ENCODE measurements at regions not wholly inside any gene's neighbourhood (a gene's known extent, or its start where the extent isn't known, plus 50 kb on each side); places are given as distances from the start of the nearest gene placed in this dataset.

DNA sequence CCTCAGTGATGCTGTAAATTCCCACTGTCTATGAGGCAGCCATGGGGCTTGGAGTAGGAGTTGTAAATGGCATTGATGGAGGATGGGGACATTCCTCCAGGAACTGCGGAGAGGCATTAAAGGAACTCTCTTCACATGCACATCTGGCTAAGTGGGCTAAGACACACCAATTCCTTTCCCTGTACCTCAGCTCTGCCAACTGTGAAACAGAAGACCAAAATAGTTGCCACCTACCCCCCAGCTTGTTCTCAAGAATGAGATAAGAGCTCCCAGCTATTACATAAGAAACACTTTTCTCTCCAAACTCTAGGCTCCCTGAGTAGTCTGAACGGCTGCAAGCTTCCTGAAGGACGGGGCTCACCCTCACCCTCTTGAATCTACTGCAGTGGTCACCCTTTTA, 144.6 kb upstream of the SLC30A5 start:
- in situ Hi-C loops (cut with HindIII; ENCODE audit: low pct_unique_long_range_greater_than_20kb, low sequenced_read_pairs), result no loop called here
- no peak for DNase-seq (ENCODE audit: low read depth in 1 of 2, low spot score in 1 of 2)
- TF ChIP-seq JUND (IDR thresholded peaks at IDR 0.05; ENCODE audit: low read depth), result no peak

DNA sequence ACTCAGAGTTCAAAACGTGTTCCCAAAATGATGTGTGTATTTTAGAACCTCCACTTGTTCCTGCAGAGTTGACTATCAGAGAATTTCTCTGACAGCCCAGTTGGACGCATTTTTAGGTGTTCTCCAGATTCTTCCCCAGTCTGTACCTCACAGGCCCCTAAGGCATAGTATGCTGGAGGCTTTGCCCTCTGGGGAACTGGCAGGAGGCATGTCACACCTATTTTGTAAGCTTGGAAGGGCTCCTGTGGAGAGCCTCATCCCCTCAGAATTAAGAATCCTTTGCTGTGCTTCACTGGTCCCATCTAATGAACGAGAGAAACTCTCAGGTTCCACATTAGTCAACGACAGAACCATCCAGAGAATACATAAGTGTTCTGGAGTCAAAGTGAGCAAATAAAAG, 144.1 kb upstream of the SLC30A5 start:
- TF ChIP-seq JUND (IDR thresholded peaks at IDR 0.05; ENCODE audit: low read depth), result no peak
- in situ Hi-C loops (cut with HindIII; ENCODE audit: low pct_unique_long_range_greater_than_20kb, low sequenced_read_pairs), result no loop called here
- no peak for DNase-seq (ENCODE audit: low read depth in 1 of 2, low spot score in 1 of 2)

DNA sequence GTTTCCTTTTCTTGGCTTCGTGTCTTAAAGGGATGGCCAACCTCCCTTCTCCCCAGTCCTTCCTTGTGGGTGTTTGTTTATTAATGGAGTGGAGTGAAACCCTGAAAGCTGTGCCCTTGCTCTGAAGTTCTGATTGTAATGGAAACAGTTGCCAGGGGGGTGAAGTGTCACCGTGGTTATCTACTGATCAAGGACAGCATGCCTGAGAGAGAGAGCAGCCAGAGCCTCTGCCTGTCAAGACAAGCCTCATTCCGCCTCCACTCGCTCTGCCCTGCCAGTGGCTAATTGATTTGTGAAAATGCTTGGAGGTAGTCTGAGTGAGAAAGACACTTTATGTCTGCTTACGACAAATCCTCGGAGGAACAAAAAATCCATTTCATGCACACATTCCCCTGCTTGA, 143.7 kb upstream of the SLC30A5 start:
- TF ChIP-seq JUND (IDR thresholded peaks at IDR 0.05; ENCODE audit: low read depth), result no peak
- in situ Hi-C loops (cut with HindIII; ENCODE audit: low pct_unique_long_range_greater_than_20kb, low sequenced_read_pairs), result no loop called here
- peak in 1 of 2 experiments; percentile 19 for DNase-seq (ENCODE audit: low read depth in 1 of 2, low spot score in 1 of 2)

DNA sequence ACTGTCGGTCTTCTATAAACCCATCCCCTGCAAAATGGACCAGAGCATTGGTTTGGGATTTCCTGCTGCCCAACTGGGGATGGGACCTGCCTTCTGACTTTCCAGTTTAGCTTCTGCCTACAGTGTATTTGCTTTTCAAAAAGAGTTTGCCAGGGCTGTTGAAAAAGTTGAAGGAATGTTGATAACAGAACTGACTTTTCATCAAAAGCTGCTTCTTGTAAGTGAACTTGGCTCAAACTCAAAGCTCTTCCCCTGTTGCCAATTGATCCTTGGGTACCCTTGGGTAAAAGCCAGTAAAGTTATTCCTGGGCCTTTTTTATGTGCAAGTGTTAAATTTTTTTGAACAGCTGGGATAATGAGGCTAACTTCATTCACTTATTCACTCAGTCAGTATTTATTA, 142.9 kb upstream of the SLC30A5 start:
- no peak for TF ChIP-seq JUND (IDR thresholded peaks at IDR 0.05; ENCODE audit: low read depth)
- in situ Hi-C loops (cut with HindIII; ENCODE audit: low pct_unique_long_range_greater_than_20kb, low sequenced_read_pairs), result no loop called here
- no peak for DNase-seq (ENCODE audit: low read depth in 1 of 2, low spot score in 1 of 2)

DNA sequence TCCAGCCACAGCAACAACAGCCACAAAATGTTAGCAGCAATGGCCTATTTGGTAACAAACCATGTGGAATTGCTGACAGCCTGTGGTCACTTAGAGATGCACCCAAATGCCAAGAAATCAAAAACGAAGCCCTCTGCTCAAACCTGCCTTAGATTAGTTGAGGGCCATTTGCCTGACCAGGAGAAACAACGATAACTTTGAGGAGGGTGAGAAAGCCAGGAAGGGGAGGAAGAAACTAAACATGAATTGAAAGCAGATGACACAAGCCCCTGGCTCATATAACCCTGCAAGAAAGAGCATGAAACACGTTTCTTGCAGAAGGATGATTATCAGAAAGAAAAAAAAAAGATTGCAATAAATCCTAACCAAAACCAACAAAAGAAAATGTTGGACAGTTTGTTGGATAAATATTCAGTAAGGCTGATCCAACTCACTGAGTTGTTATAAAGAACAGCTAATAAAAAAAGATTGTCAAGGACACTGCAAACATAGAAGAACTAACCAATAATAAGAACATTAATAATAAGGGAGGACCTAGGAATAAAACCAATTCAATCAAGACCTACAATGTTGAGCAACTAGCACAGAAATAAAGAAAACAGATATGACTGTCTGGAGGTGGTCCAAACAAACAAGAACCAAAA, 140.5 kb upstream of the SLC30A5 start:
- TF ChIP-seq JUND (IDR thresholded peaks at IDR 0.05; ENCODE audit: low read depth), result no peak
- DNase-seq (ENCODE audit: low read depth in 1 of 2, low spot score in 1 of 2), result no peak
- in situ Hi-C loops (cut with HindIII; ENCODE audit: low pct_unique_long_range_greater_than_20kb, low sequenced_read_pairs), result no loop called here

DNA sequence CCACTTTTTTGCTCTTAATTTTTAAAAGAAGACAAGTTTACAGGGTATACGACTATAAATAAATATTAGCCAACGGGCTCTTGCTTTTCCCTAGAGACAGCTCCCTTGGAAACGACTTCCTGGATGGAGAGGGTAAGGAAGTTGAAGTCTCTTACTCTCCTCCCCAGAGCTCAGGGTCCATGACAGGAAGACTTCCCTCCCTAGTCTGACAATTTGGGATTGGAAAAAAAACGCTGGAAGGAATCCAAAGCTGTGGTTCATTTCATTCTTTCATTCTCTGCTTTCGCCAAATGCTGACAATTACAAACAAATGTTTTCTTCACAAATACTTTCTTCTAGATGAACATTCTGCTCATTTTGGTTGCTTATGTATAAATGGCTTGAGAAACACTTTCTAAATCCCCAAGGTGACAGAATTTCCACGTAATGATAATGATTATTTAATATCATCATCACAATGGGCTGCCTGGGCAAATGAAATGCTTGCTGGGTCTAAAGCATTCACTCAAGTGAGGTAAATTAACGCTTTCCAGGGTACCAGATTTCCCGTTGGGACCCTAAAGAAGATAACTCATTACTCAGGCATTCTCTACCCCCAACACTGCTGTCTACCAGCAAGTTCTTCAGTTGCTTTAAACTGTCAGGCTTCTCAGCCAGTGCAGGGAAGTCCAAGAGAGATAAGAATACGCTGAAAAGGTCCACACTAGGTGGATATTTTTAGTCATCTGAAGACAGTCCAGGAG, 139.8 kb upstream of the SLC30A5 start:
- no peak for DNase-seq (ENCODE audit: low read depth in 1 of 2, low spot score in 1 of 2)
- in situ Hi-C loops (cut with HindIII; ENCODE audit: low pct_unique_long_range_greater_than_20kb, low sequenced_read_pairs), result no loop called here
- TF ChIP-seq JUND (IDR thresholded peaks at IDR 0.05; ENCODE audit: low read depth), result no peak

DNA sequence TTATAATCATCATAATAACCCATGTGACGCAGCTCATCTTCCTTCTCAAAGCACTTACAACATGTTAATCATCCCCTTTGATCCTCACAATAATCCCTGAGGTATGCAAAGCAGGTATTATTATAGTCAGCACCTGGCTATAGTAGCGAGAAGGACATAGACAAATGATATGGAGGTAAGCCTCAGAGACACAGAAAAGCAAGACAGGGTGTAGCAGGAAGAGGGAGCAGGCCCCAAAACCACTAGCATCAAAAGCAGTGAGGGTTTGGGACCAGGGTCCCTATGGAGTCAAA, 139.2 kb upstream of the SLC30A5 start:
- DNase-seq (ENCODE audit: low read depth in 1 of 2, low spot score in 1 of 2), result no peak
- no peak for TF ChIP-seq JUND (IDR thresholded peaks at IDR 0.05; ENCODE audit: low read depth)
- in situ Hi-C loops (cut with HindIII; ENCODE audit: low pct_unique_long_range_greater_than_20kb, low sequenced_read_pairs), result no loop called here

DNA sequence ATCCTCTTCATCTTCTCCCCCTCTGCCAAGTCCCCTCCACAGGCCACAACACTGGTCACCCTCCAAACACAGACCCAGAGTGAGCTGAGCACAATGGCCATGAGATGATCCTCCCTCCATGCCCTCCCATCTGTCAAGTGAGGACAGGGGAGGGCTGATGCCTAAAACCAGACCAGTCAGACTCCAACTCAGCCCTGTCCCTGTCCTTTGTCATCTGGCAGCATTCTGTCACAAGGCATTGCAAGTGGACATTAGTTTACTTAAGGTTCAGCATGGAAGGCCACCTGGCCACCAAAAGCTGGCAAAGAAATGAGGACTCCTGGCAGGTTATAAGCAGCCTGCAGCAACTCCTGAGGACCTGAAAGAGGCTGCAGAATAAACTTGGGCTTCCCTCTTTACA, 136.2 kb upstream of the SLC30A5 start:
- no peak for TF ChIP-seq JUND (IDR thresholded peaks at IDR 0.05; ENCODE audit: low read depth)
- in situ Hi-C loops (cut with HindIII; ENCODE audit: low pct_unique_long_range_greater_than_20kb, low sequenced_read_pairs), result no loop called here
- DNase-seq (ENCODE audit: low read depth in 1 of 2, low spot score in 1 of 2), result peak in 1 of 2 experiments; percentile 18

DNA sequence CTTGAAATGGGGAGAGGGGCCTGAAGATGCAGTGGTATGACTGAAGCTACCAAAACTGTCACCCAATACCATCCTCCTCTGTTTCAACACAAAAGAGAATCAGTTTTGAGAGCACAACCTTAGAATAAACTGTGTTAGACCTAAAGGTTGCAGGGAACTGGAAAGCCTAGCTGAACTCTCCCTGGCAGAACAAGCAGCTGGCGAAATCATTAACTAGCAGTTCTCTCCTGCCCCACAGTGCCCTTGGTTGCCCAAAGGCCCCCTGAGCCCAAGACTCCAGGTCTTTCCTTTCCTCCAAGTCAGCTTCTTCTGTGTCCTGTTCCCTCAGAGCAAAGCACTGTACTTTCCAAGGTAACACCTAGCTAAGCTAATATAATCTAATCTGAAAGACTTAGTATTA, 135.4 kb upstream of the SLC30A5 start:
- no peak for DNase-seq (ENCODE audit: low read depth in 1 of 2, low spot score in 1 of 2)
- in situ Hi-C loops (cut with HindIII; ENCODE audit: low pct_unique_long_range_greater_than_20kb, low sequenced_read_pairs), result no loop called here
- TF ChIP-seq JUND (IDR thresholded peaks at IDR 0.05; ENCODE audit: low read depth), result no peak

DNA sequence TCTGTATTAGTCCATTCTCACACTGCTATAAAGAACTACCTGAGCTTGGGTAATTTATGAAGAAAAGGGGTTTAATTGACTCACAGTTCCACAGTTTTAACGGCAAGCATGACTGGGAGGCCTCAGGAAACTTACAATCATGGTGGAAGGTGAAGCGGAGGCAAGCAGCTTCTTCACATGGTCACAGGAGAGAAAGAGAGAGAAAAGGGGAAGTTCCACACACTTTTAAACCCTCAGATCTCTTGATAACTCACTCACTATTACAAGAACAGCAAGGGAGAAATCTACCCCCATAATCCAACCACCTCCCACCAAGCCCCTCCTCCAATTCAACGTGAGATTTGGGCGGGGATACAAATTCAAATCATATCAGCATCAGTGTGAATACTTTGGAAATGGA, 133.4 kb upstream of the SLC30A5 start:
- no peak for DNase-seq (ENCODE audit: low read depth in 1 of 2, low spot score in 1 of 2)
- in situ Hi-C loops (cut with HindIII; ENCODE audit: low pct_unique_long_range_greater_than_20kb, low sequenced_read_pairs), result no loop called here
- TF ChIP-seq JUND (IDR thresholded peaks at IDR 0.05; ENCODE audit: low read depth), result no peak

DNA sequence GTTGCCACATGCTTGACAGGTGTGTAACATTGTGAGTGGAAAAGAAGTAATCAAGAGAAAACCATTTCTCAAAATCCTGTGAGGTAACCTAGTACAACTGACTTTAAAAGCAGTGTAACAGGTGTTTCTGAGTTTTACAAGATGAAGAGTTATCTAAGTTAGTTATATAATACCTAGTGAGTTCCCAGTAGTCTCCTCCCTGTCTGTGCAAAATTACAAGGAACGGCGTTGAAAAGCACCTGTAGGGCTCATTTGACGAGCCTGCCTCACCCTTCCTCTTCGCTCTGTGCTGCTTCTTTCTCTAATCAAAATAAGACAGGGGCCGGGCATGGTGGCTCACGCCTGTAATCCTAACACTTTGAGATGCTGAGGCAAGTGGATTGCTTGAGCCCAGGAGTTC, 132.9 kb upstream of the SLC30A5 start:
- no peak for TF ChIP-seq JUND (IDR thresholded peaks at IDR 0.05; ENCODE audit: low read depth)
- DNase-seq (ENCODE audit: low read depth in 1 of 2, low spot score in 1 of 2), result no peak
- in situ Hi-C loops (cut with HindIII; ENCODE audit: low pct_unique_long_range_greater_than_20kb, low sequenced_read_pairs), result no loop called here

DNA sequence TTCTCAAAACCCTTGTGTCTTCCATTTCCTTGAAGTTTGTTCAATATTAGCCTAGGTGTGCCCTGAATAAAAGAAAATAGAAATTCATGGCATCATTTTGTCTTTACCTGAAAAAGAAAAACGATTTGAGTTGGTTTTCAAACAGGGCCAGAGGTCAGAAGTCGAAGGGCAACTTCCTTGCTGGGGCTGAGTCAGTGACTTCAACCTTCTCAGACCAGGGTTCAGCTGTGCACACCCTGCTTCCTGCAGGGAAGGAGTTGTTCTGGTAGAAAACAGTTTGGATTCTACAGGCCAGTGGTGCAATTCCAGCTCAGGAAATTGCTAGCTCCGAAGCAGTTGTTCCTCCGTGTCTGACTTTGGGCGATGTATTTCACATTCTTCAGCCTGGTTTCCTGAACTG, 132.1 kb upstream of the SLC30A5 start:
- no peak for TF ChIP-seq JUND (IDR thresholded peaks at IDR 0.05; ENCODE audit: low read depth)
- no peak for DNase-seq (ENCODE audit: low read depth in 1 of 2, low spot score in 1 of 2)
- in situ Hi-C loops (cut with HindIII; ENCODE audit: low pct_unique_long_range_greater_than_20kb, low sequenced_read_pairs), result no loop called here

DNA sequence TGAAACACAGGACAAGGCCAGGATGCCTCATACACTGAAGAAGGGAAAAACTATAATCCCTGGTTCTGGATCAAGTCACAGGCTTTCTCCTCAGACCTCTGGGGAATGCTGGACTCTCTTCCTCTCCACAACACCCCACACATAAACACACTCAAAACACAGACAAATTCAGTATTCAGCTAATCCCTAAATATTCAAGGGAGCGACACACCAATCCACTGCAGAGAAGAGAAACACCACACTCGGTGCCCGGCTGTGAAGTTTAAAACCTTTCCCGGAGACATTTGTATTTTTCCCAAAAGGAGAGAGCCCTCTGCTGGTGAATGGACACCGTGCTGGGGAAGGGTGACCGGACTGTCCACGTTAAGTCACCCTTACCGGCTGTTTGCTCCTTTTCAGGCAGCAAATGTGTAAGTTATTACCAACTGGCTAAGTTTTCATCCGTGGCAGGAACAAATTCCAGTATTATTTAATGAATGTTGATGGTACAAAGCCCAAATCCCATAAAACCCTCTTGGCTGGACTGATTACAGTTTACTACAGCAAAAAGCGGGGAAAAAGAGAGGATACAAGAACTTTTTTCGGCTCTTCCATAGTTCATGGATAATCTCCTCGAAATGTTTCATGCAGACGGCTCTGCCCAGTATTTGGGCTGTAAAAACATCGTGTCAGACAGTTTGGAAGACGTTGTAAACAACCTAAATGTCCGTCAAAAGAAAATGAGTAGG, 130.9 kb upstream of the SLC30A5 start:
- DNase-seq (ENCODE audit: low read depth in 1 of 2, low spot score in 1 of 2), result peak; percentile 52 to 85
- TF ChIP-seq JUND (IDR thresholded peaks at IDR 0.05; ENCODE audit: low read depth), result no peak
- in situ Hi-C loops (cut with HindIII; ENCODE audit: low pct_unique_long_range_greater_than_20kb, low sequenced_read_pairs), result no loop called here

All from T47D (cell line).